Spleen (tissue), 11 donors: ENCODE measurements at regions not wholly inside any gene's neighbourhood (a gene's known extent, or its start where the extent isn't known, plus 50 kb on each side); places are given as distances from the start of the nearest gene placed in this dataset.

Source experiments
- DNase-seq: peaks from one replicate; pipeline ENCODE4 v3.0.0-alpha.2; 2020
- H3K27ac ChIP-seq, 8 donors: fragments of 200-600 bp; sonication (generic) in 7 of 8; 1 replicate in 4 of 8; 2 replicates in 4 of 8; pipeline versions ENCODE4 v1.5.0 to v1.8.0; 2016 to 2021; ENCODE audit warnings: inconsistent platforms in 4 of 8, mild to moderate bottlenecking in 4 of 8, moderate library complexity in 1 of 8
- H3K27me3 ChIP-seq, 7 donors: fragments of 200-600 bp; sonication (generic) in 6 of 7; replicated peaks in 1 of 7; 1 replicate in 4 of 7; 2 replicates in 3 of 7; pipeline versions ENCODE4 v1.5.0 to v1.8.0; 2016 to 2021; ENCODE audit warnings: inconsistent platforms in 3 of 7, mild to moderate bottlenecking in 1 of 7
- H3K36me3 ChIP-seq, 6 donors: fragments of 200-600 bp; sonication (generic) in 5 of 6; 1 replicate in 4 of 6; 2 replicates in 2 of 6; pipeline versions ENCODE4 v1.5.0 to v1.8.0; 2016 to 2021; ENCODE audit warnings: inconsistent platforms in 2 of 6
- H3K4me1 ChIP-seq, 6 donors: fragments of 200-600 bp; sonication (generic) in 5 of 6; 1 replicate in 3 of 6; 2 replicates in 3 of 6; pipeline versions ENCODE4 v1.5.0 to v1.8.0; 2016 to 2021; ENCODE audit warnings: inconsistent platforms in 3 of 6
- H3K4me3 ChIP-seq, 8 donors: fragments of 200-600 bp; sonication (generic) in 7 of 8; 1 replicate in 4 of 8; 2 replicates in 4 of 8; pipeline versions ENCODE4 v1.5.0 to v1.8.0; 2016 to 2021; ENCODE audit warnings: inconsistent platforms in 4 of 8, mild to moderate bottlenecking in 4 of 8, moderate library complexity in 2 of 8
- H3K9me3 ChIP-seq, 8 donors: fragments of 200-600 bp; sonication (generic) in 7 of 8; 1 replicate in 4 of 8; 2 replicates in 4 of 8; pipeline versions ENCODE4 v1.5.0 to v1.8.0; 2016 to 2021; ENCODE audit warnings: inconsistent platforms in 4 of 8
- CTCF ChIP-seq, 11 experiments: fragments of 200-600 bp in 7 of 11; fragments of 450-650 bp in 4 of 11; sonication (generic) in 4 of 11; IDR thresholded peaks in 8 of 11; conservative IDR thresholded peaks in 3 of 11; 1 replicate in 7 of 11; 2 replicates in 4 of 11; pipeline versions ENCODE4 v1.4.0 to v1.8.0; 2016 to 2021; ENCODE audit warnings: antibody characterized with exemption in 11 of 11, inconsistent platforms in 4 of 11, mild to moderate bottlenecking in 1 of 11
- POLR2A ChIP-seq, 3 donors: fragments of 450-650 bp; IDR thresholded peaks; one replicate each; pipeline ENCODE4 v1.5.1; 2017; ENCODE audit warnings: antibody characterized with exemption in 3 of 3, mild to moderate bottlenecking in 1 of 3
- POLR2AphosphoS5 ChIP-seq, 3 donors: sonication (generic); formaldehyde crosslinking; IDR thresholded peaks; one replicate each; pipeline ENCODE4 v1.5.1; 2017; ENCODE audit warnings: antibody characterized with exemption in 3 of 3
- WGBS, 5 donors: extraction: QIAGEN DNeasy Blood & Tissue Kit in 3 of 5; methylation state at CpG; one replicate each; pipeline versions ENCODE4 v1.1.5 to v1.1.7; 2013 to 2018; 5-methylcytosine and 5-hydroxymethylcytosine counted together
- intact Hi-C: fragments of 100-400 bp; cut with DNase I; formaldehyde crosslinking; loops from one replicate; pipeline ENCODE4 v1.15.0; 2023; ENCODE audit warnings: low total_unique reads
- donor health status: healthy with polysubstance abuse.
- donor health status: DM: no; HTN: no; CAD: no; lungs with moderate emphysema.
- donor health status: DM: no; HTN: no; CAD: no.
- donor health status: Bipolar disorder and iron deficiency.
- donor health status: healthy.
- donor health status: DM: no; HTN: no; CAD: no.
- donor health status: DM: yes; HTN: yes; CAD: no.

GRCh38 chr20:48259456-48259855 lies 474.2 kb upstream of the SULF2 start:
- Histone ChIP-seq H3K4me3 (no peak overlapping the region), H3K27ac (no peak overlapping the region), H3K36me3 (no peaks in the 10 kb centered on the region), H3K4me1 (no peaks in the 10 kb centered on the region), H3K9me3 (peaks cover 0 to 13% (median 3%) of the 10 kb centered on the region in 8 donors), H3K27me3 (peaks cover 0 to 4% (median 0%) of the 10 kb centered on the region in 7 donors)
- TF ChIP-seq POLR2A (IDR thresholded peaks at IDR 0.05) (no peak), CTCF (IDR thresholded peaks at IDR 0.05 in 8 of 11, conservative IDR thresholded peaks at IDR 0.05 in 3 of 11) (no peak), POLR2AphosphoS5 (IDR thresholded peaks at IDR 0.05) (no peak)
- intact Hi-C loops = no loop called here
- 55 to 70% (median 61%) methylated on average over 6 of the region's 6 CpGs for WGBS, 5 donors
- DNase-seq = no peak

GRCh38 chr20:48257833-48258232 lies 472.6 kb upstream of the SULF2 start:
- WGBS, 5 donors = 87 to 98% (median 94%) methylated on average over 2 of the region's 2 CpGs
- DNase-seq = no peak
- TF ChIP-seq POLR2A (IDR thresholded peaks at IDR 0.05) (no peak), CTCF (IDR thresholded peaks at IDR 0.05 in 8 of 11, conservative IDR thresholded peaks at IDR 0.05 in 3 of 11) (no peak), POLR2AphosphoS5 (IDR thresholded peaks at IDR 0.05) (no peak)
- intact Hi-C loops = no loop called here
- peaks cover 0 to 13% (median 3%) of the 10 kb centered on the region in 8 donors for H3K9me3 ChIP-seq
- H3K4me1 ChIP-seq = no peaks in the 10 kb centered on the region
- no peaks in the 10 kb centered on the region for H3K36me3 ChIP-seq
- peaks cover 0 to 4% (median 0%) of the 10 kb centered on the region in 7 donors for H3K27me3 ChIP-seq
- H3K27ac ChIP-seq = no peak overlapping the region
- no peak overlapping the region for H3K4me3 ChIP-seq

- Histone ChIP-seq H3K4me3 (no peak overlapping the region), H3K36me3 (no peaks in the 10 kb centered on the region), H3K27ac (no peak overlapping the region), H3K9me3 (no peaks in the 10 kb centered on the region), H3K27me3 (peaks cover 0 to 14% (median 0%) of the 10 kb centered on the region in 7 donors), H3K4me1 (no peaks in the 10 kb centered on the region)
- DNase-seq = no peak
- 78 to 94% (median 85%) methylated on average over 8 of the region's 8 CpGs for WGBS, 5 donors
- TF ChIP-seq POLR2A (IDR thresholded peaks at IDR 0.05) (no peak), POLR2AphosphoS5 (IDR thresholded peaks at IDR 0.05) (no peak), CTCF (IDR thresholded peaks at IDR 0.05 in 8 of 11, conservative IDR thresholded peaks at IDR 0.05 in 3 of 11) (no peak)
- intact Hi-C loops = no loop called here
These were observed 462.7 kb upstream of the SULF2 start for GRCh38 chr20:48247961-48248360.

GRCh38 chr20:48246061-48246790 lies 460.9 kb upstream of the SULF2 start:
- Histone ChIP-seq H3K4me1 (no peaks in the 10 kb centered on the region), H3K9me3 (no peaks in the 10 kb centered on the region), H3K27ac (no peak overlapping the region), H3K36me3 (no peaks in the 10 kb centered on the region), H3K27me3 (peaks cover 0 to 20% (median 0%) of the 10 kb centered on the region in 7 donors), H3K4me3 (no peak overlapping the region)
- no peak for DNase-seq
- TF ChIP-seq CTCF (IDR thresholded peaks at IDR 0.05 in 8 of 11, conservative IDR thresholded peaks at IDR 0.05 in 3 of 11) (no peak), POLR2A (IDR thresholded peaks at IDR 0.05) (no peak), POLR2AphosphoS5 (IDR thresholded peaks at IDR 0.05) (no peak)
- 73 to 88% (median 82%) methylated on average over 9 of the region's 9 CpGs for WGBS, 5 donors
- intact Hi-C loops = no loop called here
